Stomach (tissue), 4 donors: ENCODE measurements at regions not wholly inside any gene's neighbourhood (a gene's known extent, or its start where the extent isn't known, plus 50 kb on each side); places are given as distances from the start of the nearest gene placed in this dataset.

Experiments used
- CTCF ChIP-seq, 7 experiments: fragments of 450-650 bp in 4 of 7; fragments of 200-600 bp in 3 of 7; sonication (generic) in 3 of 7; IDR thresholded peaks; one replicate each; pipeline ENCODE4 v1.5.1; 2016 to 2019; ENCODE audit warnings: antibody characterized with exemption in 7 of 7, control low read depth in 2 of 7, mild to moderate bottlenecking in 1 of 7
- POLR2A ChIP-seq, 4 donors: fragments of 450-650 bp; IDR thresholded peaks; one replicate each; pipeline ENCODE4 v1.6.1; 2016; ENCODE audit warnings: antibody characterized with exemption in 4 of 4, control low read depth in 2 of 4, mild to moderate bottlenecking in 1 of 4, moderate library complexity in 1 of 4
- POLR2AphosphoS5 ChIP-seq, 3 donors: sonication (generic); formaldehyde crosslinking; IDR thresholded peaks; one replicate each; pipeline ENCODE4 v1.6.1; 2016; ENCODE audit warnings: antibody characterized with exemption in 3 of 3

DNA sequence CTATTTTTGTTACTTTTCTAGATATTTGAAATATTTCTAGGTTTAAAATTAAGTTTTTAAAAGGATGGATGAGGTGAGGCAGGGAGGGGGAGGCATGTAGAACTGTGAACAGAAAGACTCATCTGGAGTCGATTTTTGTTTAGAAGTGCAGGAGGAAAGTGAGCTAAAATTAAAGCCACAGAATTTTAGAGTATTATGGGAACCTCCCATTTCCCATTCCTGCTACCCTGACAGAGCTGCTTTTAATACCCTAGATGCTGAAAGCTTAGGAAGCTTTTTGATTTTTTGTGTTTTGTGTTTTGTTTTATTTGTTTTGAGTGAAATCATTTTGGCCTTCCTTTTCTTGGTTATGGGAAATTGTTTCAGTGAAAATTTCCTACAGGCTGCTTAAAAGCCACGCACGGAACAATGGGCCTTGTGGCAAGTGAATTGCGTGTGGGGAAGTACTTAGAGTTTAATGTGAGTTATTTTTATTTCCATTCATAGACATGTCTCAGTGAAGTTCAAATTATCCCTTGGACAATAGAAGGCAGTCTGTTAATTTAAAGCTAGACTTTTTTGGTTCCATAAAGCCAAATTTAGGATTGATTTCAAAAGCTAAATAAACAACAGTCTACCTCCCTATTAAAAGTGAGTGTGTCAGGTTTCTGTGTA, 102.0 kb upstream of the HDAC9 start:
- TF ChIP-seq POLR2A (IDR thresholded peaks at IDR 0.05) (no peak), CTCF (IDR thresholded peaks at IDR 0.05) (no peak), POLR2AphosphoS5 (IDR thresholded peaks at IDR 0.05) (no peak)
